ENCODE measurements at regions not wholly inside any gene's neighbourhood (a gene's known extent, or its start where the extent isn't known, plus 50 kb on each side); places are given as distances from the start of the nearest gene placed in this dataset.
"Not testable (repeated sequence)": the region's sequence is repeated elsewhere in the genome, so short reads cannot be mapped to it uniquely, and the experiment has no call there.

DNA sequence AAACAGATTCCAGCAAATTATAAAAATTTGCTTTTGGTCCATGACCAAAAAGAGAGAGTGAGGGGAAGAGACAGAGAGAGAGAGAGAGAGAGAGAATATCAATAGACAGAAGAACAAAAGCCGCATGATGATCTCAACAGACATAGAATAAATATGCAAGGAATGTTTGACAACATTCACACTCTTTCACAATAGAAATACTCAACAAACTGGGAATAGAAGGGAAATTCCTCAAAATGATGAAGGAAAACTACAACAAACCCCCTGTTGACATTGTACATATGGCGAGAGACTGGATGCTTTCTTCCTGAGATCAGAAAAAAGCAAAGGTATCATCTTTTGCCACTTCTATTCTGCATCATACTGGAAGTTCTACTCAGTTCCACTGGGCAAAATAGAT is 309.7 kb downstream of the RAD51AP2 start:
- no peak for DNase-seq
- POLR2A ChIA-PET, result no interaction called here
- Mint-ChIP-seq H3K27me3 (no peaks in the 10 kb centered on the region), H3K36me3 (ENCODE audit: low read depth) (no peaks in the 10 kb centered on the region), H3K4me3 (no peak overlapping the region), H3K9me3 (peaks cover 5% of the 10 kb centered on the region), H3K4me1 (ENCODE audit: low read depth) (no peaks in the 10 kb centered on the region), H3K27ac (no peak overlapping the region)
- no peak for ATAC-seq
- intact Hi-C loops (cut with micrococcal nuclease), result no loop called here
- CTCF ChIA-PET, result no interaction called here
- TF ChIP-seq, protein P1, sequence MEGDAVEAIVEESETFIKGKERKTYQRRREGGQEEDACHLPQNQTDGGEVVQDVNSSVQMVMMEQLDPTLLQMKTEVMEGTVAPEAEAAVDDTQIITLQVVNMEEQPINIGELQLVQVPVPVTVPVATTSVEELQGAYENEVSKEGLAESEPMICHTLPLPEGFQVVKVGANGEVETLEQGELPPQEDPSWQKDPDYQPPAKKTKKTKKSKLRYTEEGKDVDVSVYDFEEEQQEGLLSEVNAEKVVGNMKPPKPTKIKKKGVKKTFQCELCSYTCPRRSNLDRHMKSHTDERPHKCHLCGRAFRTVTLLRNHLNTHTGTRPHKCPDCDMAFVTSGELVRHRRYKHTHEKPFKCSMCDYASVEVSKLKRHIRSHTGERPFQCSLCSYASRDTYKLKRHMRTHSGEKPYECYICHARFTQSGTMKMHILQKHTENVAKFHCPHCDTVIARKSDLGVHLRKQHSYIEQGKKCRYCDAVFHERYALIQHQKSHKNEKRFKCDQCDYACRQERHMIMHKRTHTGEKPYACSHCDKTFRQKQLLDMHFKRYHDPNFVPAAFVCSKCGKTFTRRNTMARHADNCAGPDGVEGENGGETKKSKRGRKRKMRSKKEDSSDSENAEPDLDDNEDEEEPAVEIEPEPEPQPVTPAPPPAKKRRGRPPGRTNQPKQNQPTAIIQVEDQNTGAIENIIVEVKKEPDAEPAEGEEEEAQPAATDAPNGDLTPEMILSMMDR (IDR thresholded peaks at IDR 0.05), result no peak

DNA sequence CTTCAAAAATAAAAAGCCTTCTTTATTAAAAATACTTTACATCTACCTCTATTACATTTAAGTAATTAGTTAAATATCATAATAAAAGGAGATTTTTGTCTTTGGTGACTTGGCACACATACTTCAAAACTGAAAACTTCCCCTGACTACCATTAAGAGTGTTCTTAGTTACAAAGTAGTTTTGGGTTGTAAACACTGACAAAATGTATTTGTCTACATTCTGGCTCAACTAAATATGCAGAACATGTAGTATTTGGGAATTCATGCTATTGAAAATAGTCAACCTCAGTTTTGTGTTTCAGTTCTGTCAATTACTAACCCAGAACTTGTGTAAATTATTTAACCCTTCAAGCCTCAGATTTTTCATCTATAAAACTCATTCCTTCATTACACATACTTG is 311.5 kb downstream of the RAD51AP2 start:
- Mint-ChIP-seq H3K27ac (no peak overlapping the region), H3K4me3 (no peak overlapping the region), H3K27me3 (no peaks in the 10 kb centered on the region), H3K36me3 (ENCODE audit: low read depth) (no peaks in the 10 kb centered on the region), H3K4me1 (ENCODE audit: low read depth) (no peaks in the 10 kb centered on the region), H3K9me3 (peaks cover 5% of the 10 kb centered on the region)
- ATAC-seq, result no peak
- TF ChIP-seq, protein P1 (IDR thresholded peaks at IDR 0.05), result no peak
- CTCF ChIA-PET, result no interaction called here
- intact Hi-C loops (cut with micrococcal nuclease), result no loop called here
- no peak for DNase-seq
- POLR2A ChIA-PET, result no interaction called here

DNA sequence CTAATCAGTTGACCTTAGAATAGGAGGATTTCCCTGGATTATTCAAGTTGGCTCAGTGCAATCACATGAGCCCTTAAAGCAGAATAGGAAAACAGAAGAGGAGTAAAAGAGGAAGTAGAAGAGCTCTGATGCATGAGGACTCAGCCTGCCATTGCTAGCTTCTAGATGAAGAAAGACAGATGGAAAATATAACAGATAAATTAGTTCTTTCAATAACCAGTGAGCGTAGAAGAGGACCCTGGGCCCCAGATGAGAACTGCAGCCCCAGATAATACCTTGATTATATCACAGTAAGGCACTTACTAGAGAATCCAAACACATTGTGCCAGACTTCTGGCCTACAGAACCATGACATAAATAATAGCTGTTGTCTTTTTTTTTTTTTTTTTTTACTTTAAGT is 314.0 kb downstream of the RAD51AP2 start:
- CTCF ChIA-PET; H3K4me3 Mint-ChIP-seq; POLR2A ChIA-PET; H3K36me3 Mint-ChIP-seq (ENCODE audit: low read depth); H3K27ac Mint-ChIP-seq; DNase-seq; H3K9me3 Mint-ChIP-seq; intact Hi-C loops (cut with micrococcal nuclease); H3K27me3 Mint-ChIP-seq; H3K4me1 Mint-ChIP-seq (ENCODE audit: low read depth); ATAC-seq: not testable (repeated sequence)

DNA sequence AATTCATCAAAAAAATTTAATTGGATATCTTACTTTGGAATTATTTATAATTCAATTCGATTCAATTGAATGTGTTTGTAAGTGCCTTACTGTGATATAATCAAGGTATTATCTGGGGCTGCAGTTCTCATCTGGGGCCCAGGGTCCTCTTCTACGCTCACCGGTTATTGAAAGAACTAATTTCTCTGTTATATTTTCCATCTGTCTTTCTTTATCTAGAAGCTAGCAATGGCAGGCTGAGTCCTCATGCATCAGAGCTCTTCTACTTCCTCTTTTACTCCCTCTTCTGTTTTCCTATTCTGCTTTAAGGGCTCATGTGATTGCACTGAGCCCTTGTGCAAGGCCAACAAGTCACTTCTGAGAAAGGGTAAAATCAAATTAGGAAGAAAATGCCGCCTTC is 315.6 kb downstream of the RAD51AP2 start:
- H3K4me1 Mint-ChIP-seq (ENCODE audit: low read depth); CTCF ChIA-PET; ATAC-seq; POLR2A ChIA-PET; H3K27me3 Mint-ChIP-seq; DNase-seq; H3K36me3 Mint-ChIP-seq (ENCODE audit: low read depth); intact Hi-C loops (cut with micrococcal nuclease); H3K9me3 Mint-ChIP-seq; H3K27ac Mint-ChIP-seq; H3K4me3 Mint-ChIP-seq: not testable (repeated sequence)

DNA sequence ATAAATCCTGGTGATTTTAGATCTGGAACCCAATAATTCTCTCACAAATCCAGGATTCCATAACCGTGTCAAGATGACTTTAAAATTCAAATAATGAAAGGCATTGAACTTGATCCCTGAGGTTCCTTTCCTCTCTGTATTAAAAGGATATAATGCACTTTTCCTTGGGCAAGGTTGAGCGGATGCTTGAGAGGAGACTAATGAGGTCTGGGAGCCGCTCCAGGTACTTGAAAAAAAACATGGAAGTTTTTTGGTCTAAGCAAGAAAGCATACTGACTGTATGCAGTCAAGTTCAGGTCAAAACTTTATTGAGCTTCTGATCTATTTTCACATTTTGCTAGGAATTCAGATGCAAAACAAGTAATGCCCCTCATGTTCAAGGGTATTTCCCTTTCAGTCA is 318.5 kb downstream of the RAD51AP2 start:
- Mint-ChIP-seq H3K27ac (no peak overlapping the region), H3K4me1 (ENCODE audit: low read depth) (no peaks in the 10 kb centered on the region), H3K36me3 (ENCODE audit: low read depth) (no peaks in the 10 kb centered on the region), H3K9me3 (peaks cover 5% of the 10 kb centered on the region), H3K27me3 (no peaks in the 10 kb centered on the region), H3K4me3 (no peak overlapping the region)
- ATAC-seq, result no peak
- CTCF ChIA-PET, result no interaction called here
- intact Hi-C loops (cut with micrococcal nuclease), result no loop called here
- DNase-seq, result no peak
- TF ChIP-seq, protein P1 (IDR thresholded peaks at IDR 0.05), result no peak
- POLR2A ChIA-PET, result no interaction called here

DNA sequence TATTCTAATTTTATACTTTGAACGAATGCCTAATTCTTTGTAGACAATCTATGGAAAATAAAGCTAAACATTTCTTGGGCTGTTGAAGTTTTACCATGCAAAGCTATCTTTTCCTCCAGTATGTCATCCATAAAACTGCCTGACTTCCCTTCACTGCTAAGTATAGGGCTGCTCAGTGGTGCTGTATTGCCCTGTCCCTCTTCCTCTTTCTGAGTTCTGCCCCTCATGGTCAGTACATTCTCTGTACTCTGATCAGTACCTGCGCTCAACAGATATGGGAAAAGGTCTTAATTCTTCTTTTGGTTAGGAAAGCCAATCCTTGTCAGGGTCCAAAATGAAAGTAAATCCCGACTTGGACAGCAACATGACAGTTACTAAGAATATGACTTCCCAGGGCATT is 321.9 kb downstream of the RAD51AP2 start:
- H3K4me3 Mint-ChIP-seq, result no peak overlapping the region
- no peak for DNase-seq
- TF ChIP-seq, protein P1 (IDR thresholded peaks at IDR 0.05), result no peak
- H3K27me3 Mint-ChIP-seq, result no peaks in the 10 kb centered on the region
- H3K36me3 Mint-ChIP-seq (ENCODE audit: low read depth), result no peaks in the 10 kb centered on the region
- no peak overlapping the region for H3K27ac Mint-ChIP-seq
- peaks cover 3% of the 10 kb centered on the region for H3K9me3 Mint-ChIP-seq
- ChIA-PET CTCF (no interaction called here), POLR2A (no interaction called here)
- no peak for ATAC-seq
- no peaks in the 10 kb centered on the region for H3K4me1 Mint-ChIP-seq (ENCODE audit: low read depth)
- intact Hi-C loops (cut with micrococcal nuclease), result no loop called here
